Mucosa of rectum (tissue), 2 donors: ENCODE measurements at regions not wholly inside any gene's neighbourhood (a gene's known extent, or its start where the extent isn't known, plus 50 kb on each side); places are given as distances from the start of the nearest gene placed in this dataset.
"Not testable (repeated sequence)": the region's sequence is repeated elsewhere in the genome, so short reads cannot be mapped to it uniquely, and the experiment has no call there.

Source experiments
- H3K27ac ChIP-seq, 2 donors: one replicate each; pipeline ENCODE4 v1.7.0; 2013; ENCODE audit warnings: inconsistent platforms in 2 of 2, low read depth in 2 of 2, low read length in 2 of 2
- H3K27me3 ChIP-seq, 2 donors: one replicate each; pipeline ENCODE4 v1.7.0; 2013; ENCODE audit warnings: low read length in 2 of 2; ENCODE audit not compliant: control insufficient read depth in 2 of 2, insufficient read depth in 2 of 2
- H3K36me3 ChIP-seq, 2 donors: one replicate each; pipeline ENCODE4 v1.7.0; 2013; ENCODE audit warnings: low read length in 2 of 2; ENCODE audit not compliant: control insufficient read depth in 2 of 2, insufficient read depth in 2 of 2
- H3K4me1 ChIP-seq, 2 donors: one replicate each; pipeline ENCODE4 v1.7.0; 2013; ENCODE audit warnings: low read length in 2 of 2, mild to moderate bottlenecking in 1 of 2; ENCODE audit not compliant: control insufficient read depth in 2 of 2, insufficient read depth in 2 of 2
- H3K4me3 ChIP-seq, 2 donors: one replicate each; pipeline ENCODE4 v1.7.0; 2013; ENCODE audit warnings: low read length in 2 of 2
- H3K9ac ChIP-seq, 2 donors: one replicate each; pipeline ENCODE4 v1.7.0; 2013; ENCODE audit warnings: low read length in 2 of 2, low read depth in 1 of 2, mild to moderate bottlenecking in 1 of 2
- H3K9me3 ChIP-seq, 2 donors: one replicate each; pipeline ENCODE4 v1.7.0; 2013; ENCODE audit warnings: low read length in 2 of 2; ENCODE audit not compliant: control insufficient read depth in 2 of 2
- donor health status: healthy.
- donor health status: Normal muscosa, but diverticular disease.

GRCh38 chr5:21063146-21063545 lies 1075.1 kb upstream of the CDH18 start:
- H3K27ac ChIP-seq = no peak overlapping the region
- H3K4me1 ChIP-seq = no peaks in the 10 kb centered on the region
- H3K36me3 ChIP-seq = no peaks in the 10 kb centered on the region
- no peaks in the 10 kb centered on the region for H3K27me3 ChIP-seq
- H3K4me3 ChIP-seq = no peak overlapping the region
- no peak overlapping the region for H3K9ac ChIP-seq
- H3K9me3 ChIP-seq = peaks cover 0 to 2% of the 10 kb centered on the region in 2 donors

GRCh38 chr5:21058289-21058688 lies 1070.3 kb upstream of the CDH18 start:
- H3K9me3 ChIP-seq = no peaks in the 10 kb centered on the region
- H3K27me3 ChIP-seq = no peaks in the 10 kb centered on the region
- no peak overlapping the region for H3K4me3 ChIP-seq
- H3K36me3 ChIP-seq = no peaks in the 10 kb centered on the region
- no peak overlapping the region for H3K27ac ChIP-seq
- no peak overlapping the region for H3K9ac ChIP-seq
- H3K4me1 ChIP-seq = no peaks in the 10 kb centered on the region

GRCh38 chr5:21051945-21052344 lies 1063.9 kb upstream of the CDH18 start:
- no peak overlapping the region for H3K4me3 ChIP-seq

GRCh38 chr5:21049901-21050300 lies 1061.9 kb upstream of the CDH18 start:
- Histone ChIP-seq H3K27me3 (no peaks in the 10 kb centered on the region), H3K9me3 (peaks cover 0 to 3% of the 10 kb centered on the region in 2 donors), H3K4me1 (no peaks in the 10 kb centered on the region), H3K4me3 (no peak overlapping the region), H3K9ac (no peak overlapping the region), H3K27ac (no peak overlapping the region), H3K36me3 (no peaks in the 10 kb centered on the region)

More at GRCh38 chr5:21051945-21052344, 1063.9 kb upstream of the CDH18 start:
- Histone ChIP-seq H3K9ac (no peak overlapping the region), H3K36me3 (no peaks in the 10 kb centered on the region), H3K9me3 (peaks cover 0 to 3% of the 10 kb centered on the region in 2 donors), H3K4me1 (no peaks in the 10 kb centered on the region), H3K27ac (no peak overlapping the region), H3K27me3 (no peaks in the 10 kb centered on the region)

- H3K9ac ChIP-seq = no peak overlapping the region
- H3K36me3 ChIP-seq = no peaks in the 10 kb centered on the region
These were observed 1043.0 kb upstream of the CDH18 start for GRCh38 chr5:21030981-21031380.

GRCh38 chr5:21024966-21025365 lies 1037.0 kb upstream of the CDH18 start:
- H3K27ac ChIP-seq = no peak overlapping the region
- no peaks in the 10 kb centered on the region for H3K36me3 ChIP-seq
- no peaks in the 10 kb centered on the region for H3K4me1 ChIP-seq
- H3K4me3 ChIP-seq = no peak overlapping the region
- H3K27me3 ChIP-seq = no peaks in the 10 kb centered on the region
- no peak overlapping the region for H3K9ac ChIP-seq
- H3K9me3 ChIP-seq = no peaks in the 10 kb centered on the region

More at GRCh38 chr5:21030981-21031380, 1043.0 kb upstream of the CDH18 start:
- H3K27me3 ChIP-seq = no peaks in the 10 kb centered on the region
- peaks cover 2 to 4% of the 10 kb centered on the region in 2 donors for H3K9me3 ChIP-seq
- H3K4me1 ChIP-seq = no peaks in the 10 kb centered on the region
- H3K27ac ChIP-seq = no peak overlapping the region
- no peak overlapping the region for H3K4me3 ChIP-seq

- Histone ChIP-seq H3K9ac (no peak overlapping the region), H3K27me3 (no peaks in the 10 kb centered on the region), H3K36me3 (no peaks in the 10 kb centered on the region), H3K4me1 (no peaks in the 10 kb centered on the region), H3K4me3 (no peak overlapping the region), H3K27ac (no peak overlapping the region), H3K9me3 (peaks cover 0 to 2% of the 10 kb centered on the region in 2 donors)
These were observed 1025.2 kb upstream of the CDH18 start for GRCh38 chr5:21013237-21013636.

- H3K27me3 ChIP-seq = no peaks in the 10 kb centered on the region
- no peaks in the 10 kb centered on the region for H3K36me3 ChIP-seq
- H3K27ac ChIP-seq = no peak overlapping the region
- H3K4me3 ChIP-seq = no peak overlapping the region
- H3K9me3 ChIP-seq = peaks cover 0 to 2% of the 10 kb centered on the region in 2 donors
- no peaks in the 10 kb centered on the region for H3K4me1 ChIP-seq
- no peak overlapping the region for H3K9ac ChIP-seq
These were observed 1019.8 kb upstream of the CDH18 start for GRCh38 chr5:21007781-21008180.

- H3K27me3 ChIP-seq, H3K27ac ChIP-seq, H3K36me3 ChIP-seq, H3K4me1 ChIP-seq, H3K4me3 ChIP-seq, H3K9ac ChIP-seq, H3K9me3 ChIP-seq: not testable (repeated sequence)
These were observed 1000.9 kb upstream of the CDH18 start for GRCh38 chr5:20988933-20989332.

- Histone ChIP-seq H3K9me3 (peaks cover 3 to 7% of the 10 kb centered on the region in 2 donors), H3K9ac (no peak overlapping the region), H3K27me3 (no peaks in the 10 kb centered on the region), H3K27ac (no peak overlapping the region), H3K4me3 (no peak overlapping the region), H3K4me1 (no peaks in the 10 kb centered on the region), H3K36me3 (no peaks in the 10 kb centered on the region)
These were observed 997.8 kb upstream of the CDH18 start for GRCh38 chr5:20985754-20986153.

- Histone ChIP-seq H3K27me3 (no peaks in the 10 kb centered on the region), H3K27ac (no peak overlapping the region), H3K4me1 (no peaks in the 10 kb centered on the region), H3K9me3 (no peaks in the 10 kb centered on the region), H3K36me3 (no peaks in the 10 kb centered on the region), H3K9ac (no peak overlapping the region), H3K4me3 (no peak overlapping the region)
These were observed 986.4 kb upstream of the CDH18 start for GRCh38 chr5:20974426-20974825.
